Heart right ventricle (tissue), 16 donors: ENCODE measurements at regions not wholly inside any gene's neighbourhood (a gene's known extent, or its start where the extent isn't known, plus 50 kb on each side); places are given as distances from the start of the nearest gene placed in this dataset.

Experiments used
- ATAC-seq, 8 donors: fragments of 200-7000 bp; cut with Tn5 transposase; one replicate each; pipeline ENCODE4 v1.9.1; 2020; ENCODE audit warnings: mild to moderate bottlenecking in 8 of 8, moderate library complexity in 8 of 8, moderate number of reproducible peaks in 1 of 8
- DNase-seq, 2 donors: peaks; one replicate each; pipeline ENCODE4 v3.0.0-alpha.2; 2020
- H3K27ac ChIP-seq, 10 donors: fragments of 200-600 bp; sonication (generic) in 2 of 10; one replicate each; pipeline versions ENCODE4 v1.5.0 to v1.8.0; 2020 to 2022; ENCODE audit warnings: mild to moderate bottlenecking in 3 of 10
- H3K27me3 ChIP-seq, 7 donors: fragments of 200-600 bp; one replicate each; pipeline ENCODE4 v1.8.0; 2021 to 2022; ENCODE audit warnings: mild to moderate bottlenecking in 2 of 7
- H3K36me3 ChIP-seq, 9 donors: fragments of 200-600 bp; sonication (generic) in 1 of 9; one replicate each; pipeline versions ENCODE4 v1.5.0 to v1.8.0; 2020 to 2022; ENCODE audit warnings: mild to moderate bottlenecking in 2 of 9
- H3K4me1 ChIP-seq, 9 donors: fragments of 200-600 bp; sonication (generic) in 1 of 9; one replicate each; pipeline versions ENCODE4 v1.5.0 to v1.8.0; 2020 to 2022; ENCODE audit warnings: mild to moderate bottlenecking in 4 of 9
- H3K4me3 ChIP-seq, 10 donors: fragments of 200-600 bp; sonication (generic) in 2 of 10; one replicate each; pipeline versions ENCODE4 v1.5.0 to v1.8.0; 2020 to 2022; ENCODE audit warnings: mild to moderate bottlenecking in 7 of 10, moderate library complexity in 2 of 10
- H3K9me3 ChIP-seq, 11 donors: fragments of 200-600 bp in 10 of 11; sonication (generic) in 2 of 11; one replicate each; pipeline versions ENCODE4 v1.5.0 to v1.8.0; 2013 to 2022; ENCODE audit warnings: mild to moderate bottlenecking in 2 of 11, control low read depth in 1 of 11, moderate library complexity in 1 of 11
- WGBS, 2 donors: extraction: QIAGEN DNeasy Blood & Tissue Kit; methylation state at CpG; one replicate each; pipeline ENCODE4 v1.1.7; 2013; ENCODE audit warnings: inconsistent platforms in 1 of 2; 5-methylcytosine and 5-hydroxymethylcytosine counted together
- intact Hi-C, 10 donors: fragments of 100-400 bp; cut with DNase I; formaldehyde crosslinking; loops; one replicate each; pipeline versions ENCODE4 v1.11.1 to v1.14.2; 2022
- TF ChIP-seq, protein P1 (sequence below), 9 donors: fragments of 200-600 bp; sonication (generic) in 2 of 9; IDR thresholded peaks; one replicate each; pipeline versions ENCODE4 v1.5.0 to v1.8.0; 2021 to 2022; ENCODE audit warnings: antibody characterized with exemption in 9 of 9, mild to moderate bottlenecking in 5 of 9, moderate library complexity in 1 of 9
- donor health status: Arrhythmogenic right ventricular cardiomyopathy.
- donor health status: ischemic (EF 13 %, LVEDD 7.1; RV severe dilation, severe dysfunction).
- donor health status: healthy with polysubstance abuse.
- donor health status: DM: no; HTN: yes; CAD: no.
- donor health status: DM: no; HTN: no; CAD: no.
- donor health status: ischemic (EF 25% LVEDD 6.9; RV normal size, moderate dysfunction).
- donor health status: ischemic (EF 25% LVEDD 5.7; RV mildly dilated, moderate dysfunction).
- donor health status: healthy.
- donor health status: DM: yes; HTN: yes; CAD: no.
- donor health status: Ischemic cardiomyopathy.
- donor health status: ischemic (EF 35%, LVEDD 5.7; RV mildly dilated, moderate dysfunction).
- donor health status: nonischemic (EF 11% LVEDD 7.7; RV severe dilation, severe dysfunction).
- donor health status: DM: yes; HTN: yes; CAD: no.
- donor health status: PGD.
- donor health status: ischemic (EF 29% LVEDD 5.4; RV normal size, mild dysfunction).
- donor health status: nonischemic (EF 23%, LVEDD 6.1; RV moderate dilation, normal function).

DNA sequence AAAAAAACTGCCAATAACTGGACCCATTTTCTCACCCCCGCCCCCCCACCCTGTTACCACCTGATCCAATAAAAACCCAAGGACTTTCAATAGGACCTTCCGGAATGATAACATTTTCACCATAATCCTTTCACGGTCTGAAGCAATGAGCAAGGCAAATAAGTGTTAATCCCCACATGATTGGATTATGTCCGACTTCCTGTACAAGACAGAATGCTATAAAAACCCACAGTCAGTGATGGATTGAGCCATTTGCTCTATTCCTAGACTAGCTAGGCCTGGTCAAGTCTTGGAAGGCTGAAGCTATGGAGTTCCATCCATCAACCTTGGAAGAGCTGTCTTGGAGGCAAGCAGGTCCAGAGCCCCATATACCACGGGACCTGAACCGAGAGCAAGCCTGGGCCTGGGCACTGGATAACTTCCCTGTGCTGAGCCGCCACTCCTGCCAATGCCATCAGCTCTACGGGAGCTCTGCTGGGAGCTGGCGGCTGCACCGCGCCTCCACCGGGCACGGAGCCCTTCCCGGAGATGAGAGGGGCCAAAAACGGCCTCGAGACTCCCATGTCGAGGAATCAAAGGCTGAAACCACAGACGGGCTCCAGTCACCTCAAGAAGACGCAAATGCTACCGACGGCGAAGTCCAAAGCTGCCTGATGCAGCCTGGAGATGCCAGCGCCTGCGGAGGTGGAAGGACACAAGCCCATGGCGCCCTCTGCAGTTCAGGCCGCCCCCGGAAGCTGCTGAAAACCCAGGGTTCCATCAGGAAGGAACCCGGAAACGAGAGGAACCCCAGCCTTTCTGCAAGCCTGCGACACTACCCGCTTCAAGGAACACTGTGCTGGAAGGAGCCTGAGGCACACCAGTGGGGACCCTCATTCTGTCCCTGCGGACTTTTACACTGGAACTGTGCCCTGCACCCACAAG is 69.2 kb downstream of the ANXA2R start:
- TF ChIP-seq, protein P1, sequence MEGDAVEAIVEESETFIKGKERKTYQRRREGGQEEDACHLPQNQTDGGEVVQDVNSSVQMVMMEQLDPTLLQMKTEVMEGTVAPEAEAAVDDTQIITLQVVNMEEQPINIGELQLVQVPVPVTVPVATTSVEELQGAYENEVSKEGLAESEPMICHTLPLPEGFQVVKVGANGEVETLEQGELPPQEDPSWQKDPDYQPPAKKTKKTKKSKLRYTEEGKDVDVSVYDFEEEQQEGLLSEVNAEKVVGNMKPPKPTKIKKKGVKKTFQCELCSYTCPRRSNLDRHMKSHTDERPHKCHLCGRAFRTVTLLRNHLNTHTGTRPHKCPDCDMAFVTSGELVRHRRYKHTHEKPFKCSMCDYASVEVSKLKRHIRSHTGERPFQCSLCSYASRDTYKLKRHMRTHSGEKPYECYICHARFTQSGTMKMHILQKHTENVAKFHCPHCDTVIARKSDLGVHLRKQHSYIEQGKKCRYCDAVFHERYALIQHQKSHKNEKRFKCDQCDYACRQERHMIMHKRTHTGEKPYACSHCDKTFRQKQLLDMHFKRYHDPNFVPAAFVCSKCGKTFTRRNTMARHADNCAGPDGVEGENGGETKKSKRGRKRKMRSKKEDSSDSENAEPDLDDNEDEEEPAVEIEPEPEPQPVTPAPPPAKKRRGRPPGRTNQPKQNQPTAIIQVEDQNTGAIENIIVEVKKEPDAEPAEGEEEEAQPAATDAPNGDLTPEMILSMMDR (IDR thresholded peaks at IDR 0.05) = peak in 6 of 9 donors; percentile 21 to 45 (median 28)
- Histone ChIP-seq H3K27me3 (peaks cover 0 to 29% (median 13%) of the 10 kb centered on the region in 7 donors), H3K36me3 (peaks cover 0 to 5% (median 0%) of the 10 kb centered on the region in 9 donors), H3K9me3 (no peaks in the 10 kb centered on the region), H3K27ac (no peak overlapping the region), H3K4me3 (no peak overlapping the region), H3K4me1 (no peaks in the 10 kb centered on the region)
- ATAC-seq = peak in 1 of 8 donors; percentile 29
- DNase-seq = peak in 1 of 2 donors; percentile 29
- intact Hi-C loops = loop anchor here in 1 of 10 donors (2.0 kb wide), 1 partner anchor 62 kb away; no protein-coding TSS in a partner anchor
- 57 to 60% methylated on average over 32 of the region's 32 CpGs for WGBS, 2 donors

DNA sequence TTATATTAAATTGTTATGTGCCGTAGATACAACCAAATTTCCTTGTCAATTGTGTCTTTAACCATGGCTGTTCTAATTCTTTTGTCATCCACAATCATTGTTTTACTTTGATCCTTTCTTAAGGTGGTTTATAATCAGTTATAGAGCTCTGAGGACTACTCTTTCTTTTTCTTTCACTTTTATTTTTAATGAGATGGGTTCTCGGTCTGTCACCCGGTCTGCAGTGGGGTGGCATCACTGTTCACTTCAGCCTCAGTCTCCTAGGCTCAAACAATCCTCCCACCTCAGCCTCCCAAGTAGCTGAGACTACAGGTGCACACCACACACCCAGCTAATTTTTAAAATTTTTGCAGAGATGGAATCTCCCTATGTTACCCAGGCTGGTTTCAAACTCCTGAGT is 74.2 kb downstream of the ANXA2R start:
- H3K9me3 ChIP-seq = no peaks in the 10 kb centered on the region
- no peak for ATAC-seq
- 80 to 89% methylated on average over 3 of the region's 3 CpGs for WGBS, 2 donors

DNA sequence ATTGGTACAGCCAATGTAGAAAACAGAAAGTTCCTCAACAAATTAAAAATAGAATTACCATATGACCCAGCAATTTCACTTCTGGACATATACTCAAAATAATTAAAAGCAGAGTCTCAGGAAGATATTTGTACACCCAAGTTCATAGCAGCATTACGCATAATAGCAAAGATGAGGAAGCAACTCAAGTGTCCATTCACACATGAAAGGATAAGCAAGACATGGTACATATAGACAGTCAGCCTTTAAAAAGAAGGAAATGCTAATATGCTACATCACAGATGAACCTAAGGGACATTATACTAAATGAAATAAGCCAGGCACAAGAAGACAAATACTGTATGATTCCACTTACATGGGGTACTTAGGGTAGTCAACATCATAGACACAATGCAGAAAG is 76.7 kb downstream of the ANXA2R start:
- WGBS, 2 donors = 94 to 95% methylated on average over 1 of the region's 1 CpG
- ATAC-seq (no peak), DNase-seq (no peak)
- Histone ChIP-seq H3K4me3 (no peak overlapping the region), H3K9me3 (no peaks in the 10 kb centered on the region), H3K27ac (no peak overlapping the region), H3K4me1 (no peaks in the 10 kb centered on the region), H3K36me3 (no peaks in the 10 kb centered on the region), H3K27me3 (peaks cover 0 to 31% (median 7%) of the 10 kb centered on the region in 7 donors)
- intact Hi-C loops = loop anchor here in 1 of 10 donors (10.0 kb wide), 1 partner anchor 49 kb away; no protein-coding TSS in a partner anchor
- TF ChIP-seq, protein P1 (IDR thresholded peaks at IDR 0.05) = no peak

More for the DNA sequence above, 74.2 kb downstream of the ANXA2R start:
- TF ChIP-seq, protein P1 (IDR thresholded peaks at IDR 0.05) = no peak
- peaks cover 0 to 13% (median 0%) of the 10 kb centered on the region in 7 donors for H3K27me3 ChIP-seq
- H3K27ac ChIP-seq = no peak overlapping the region
- DNase-seq = no peak
- no peaks in the 10 kb centered on the region for H3K36me3 ChIP-seq
- intact Hi-C loops = loop anchor here in 1 of 10 donors (10.0 kb wide), 1 partner anchor 51 kb away; no protein-coding TSS in a partner anchor
- no peak overlapping the region for H3K4me3 ChIP-seq
- no peaks in the 10 kb centered on the region for H3K4me1 ChIP-seq

DNA sequence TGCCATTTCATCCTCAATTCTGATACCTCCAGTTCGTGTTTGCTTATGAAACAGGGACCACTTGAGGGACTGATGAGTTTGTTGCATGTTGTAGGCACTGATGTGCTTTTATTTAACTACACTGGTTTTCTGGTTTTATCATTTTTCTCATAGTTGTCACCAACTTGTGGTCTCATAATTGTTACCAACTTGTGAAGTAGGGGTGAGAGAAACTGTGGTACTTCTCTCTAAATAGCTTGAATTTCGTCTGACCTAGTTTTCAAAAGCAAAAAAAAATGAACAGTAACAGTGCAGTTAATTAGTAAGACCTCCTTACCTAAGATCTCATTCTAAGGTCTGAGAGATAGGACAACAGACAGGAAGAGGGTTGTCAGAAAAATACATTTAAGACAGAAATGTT is 78.0 kb downstream of the ANXA2R start:
- Histone ChIP-seq H3K4me1 (no peaks in the 10 kb centered on the region), H3K27ac (no peak overlapping the region), H3K9me3 (no peaks in the 10 kb centered on the region), H3K4me3 (no peak overlapping the region), H3K36me3 (no peaks in the 10 kb centered on the region), H3K27me3 (peaks cover 0 to 35% (median 11%) of the 10 kb centered on the region in 7 donors)
- 68 to 73% methylated on average over 2 of the region's 2 CpGs for WGBS, 2 donors
- no peak for ATAC-seq
- TF ChIP-seq, protein P1 (IDR thresholded peaks at IDR 0.05) = no peak
- DNase-seq = no peak
- intact Hi-C loops = loop anchor here in 1 of 10 donors (10.0 kb wide), 1 partner anchor 47 kb away; no protein-coding TSS in a partner anchor
